ENCODE measurements at regions not wholly inside any gene's neighbourhood (a gene's known extent, or its start where the extent isn't known, plus 50 kb on each side); places are given as distances from the start of the nearest gene placed in this dataset.

- DNase-seq (ENCODE audit: extremely low spot score in 2 of 2) = no peak
- Histone ChIP-seq H3K27me3 (no peaks in the 10 kb centered on the region), H3K36me3 (no peaks in the 10 kb centered on the region), H3K9me3 (no peaks in the 10 kb centered on the region), H3K27ac (no peak overlapping the region), H3K4me3 (no peak overlapping the region), H3K4me1 (no peaks in the 10 kb centered on the region)
- intact Hi-C loops (cut with DNase I) = no loop called here
- TF ChIP-seq POLR2AphosphoS5 (IDR thresholded peaks at IDR 0.05; ENCODE audit: insufficient read depth in 1 of 2, low read depth in 1 of 2) (no peak), CTCF (IDR thresholded peaks at IDR 0.05) (no peak), POLR2A (IDR thresholded peaks at IDR 0.05) (no peak)
Observed at GRCh38 chr9:79801459-79801858, 229.7 kb downstream of the TLE4 start.

- Histone ChIP-seq H3K27me3 (no peaks in the 10 kb centered on the region), H3K36me3 (no peaks in the 10 kb centered on the region), H3K4me1 (no peaks in the 10 kb centered on the region), H3K4me3 (no peak overlapping the region), H3K27ac (no peak overlapping the region), H3K9me3 (no peaks in the 10 kb centered on the region)
- intact Hi-C loops (cut with DNase I) = no loop called here
- no peak for DNase-seq (ENCODE audit: extremely low spot score in 2 of 2)
- TF ChIP-seq POLR2A (IDR thresholded peaks at IDR 0.05) = no peak
- no peak for TF ChIP-seq POLR2AphosphoS5 (IDR thresholded peaks at IDR 0.05; ENCODE audit: insufficient read depth in 1 of 2, low read depth in 1 of 2)
- no peak for TF ChIP-seq CTCF (IDR thresholded peaks at IDR 0.05)
Observed at GRCh38 chr9:79800578-79800977, 228.8 kb downstream of the TLE4 start.

GRCh38 chr9:79799691-79800335 is 228.0 kb downstream of the TLE4 start:
- Histone ChIP-seq H3K27ac (no peak overlapping the region), H3K4me1 (no peaks in the 10 kb centered on the region), H3K27me3 (no peaks in the 10 kb centered on the region), H3K9me3 (no peaks in the 10 kb centered on the region), H3K36me3 (no peaks in the 10 kb centered on the region), H3K4me3 (no peak overlapping the region)
- no peak for DNase-seq (ENCODE audit: extremely low spot score in 2 of 2)
- intact Hi-C loops (cut with DNase I) = no loop called here
- TF ChIP-seq POLR2A (IDR thresholded peaks at IDR 0.05) = no peak
- TF ChIP-seq POLR2AphosphoS5 (IDR thresholded peaks at IDR 0.05; ENCODE audit: insufficient read depth in 1 of 2, low read depth in 1 of 2) = no peak
- TF ChIP-seq CTCF (IDR thresholded peaks at IDR 0.05) = no peak

GRCh38 chr9:79798450-79798849 is 226.7 kb downstream of the TLE4 start:
- no peaks in the 10 kb centered on the region for H3K9me3 ChIP-seq
- no peak for DNase-seq (ENCODE audit: extremely low spot score in 2 of 2)
- no peak overlapping the region for H3K4me3 ChIP-seq
- TF ChIP-seq POLR2A (IDR thresholded peaks at IDR 0.05) (no peak), POLR2AphosphoS5 (IDR thresholded peaks at IDR 0.05; ENCODE audit: insufficient read depth in 1 of 2, low read depth in 1 of 2) (no peak), CTCF (IDR thresholded peaks at IDR 0.05) (no peak)
- no peaks in the 10 kb centered on the region for H3K27me3 ChIP-seq
- intact Hi-C loops (cut with DNase I) = no loop called here
- no peaks in the 10 kb centered on the region for H3K36me3 ChIP-seq
- no peak overlapping the region for H3K27ac ChIP-seq
- no peaks in the 10 kb centered on the region for H3K4me1 ChIP-seq

GRCh38 chr9:79796411-79796810 is 224.6 kb downstream of the TLE4 start:
- H3K9me3 ChIP-seq = no peaks in the 10 kb centered on the region
- intact Hi-C loops (cut with DNase I) = no loop called here
- H3K27me3 ChIP-seq = no peaks in the 10 kb centered on the region
- no peak for TF ChIP-seq POLR2AphosphoS5 (IDR thresholded peaks at IDR 0.05; ENCODE audit: insufficient read depth in 1 of 2, low read depth in 1 of 2)
- no peak for TF ChIP-seq CTCF (IDR thresholded peaks at IDR 0.05)
- TF ChIP-seq POLR2A (IDR thresholded peaks at IDR 0.05) = no peak
- no peak overlapping the region for H3K4me3 ChIP-seq
- no peak overlapping the region for H3K27ac ChIP-seq
- DNase-seq (ENCODE audit: extremely low spot score in 2 of 2) = no peak
- H3K4me1 ChIP-seq = no peaks in the 10 kb centered on the region
- H3K36me3 ChIP-seq = no peaks in the 10 kb centered on the region

All from vagina (tissue), 2 donors.